GM23338 (cell line): ENCODE measurements at regions not wholly inside any gene's neighbourhood (a gene's known extent, or its start where the extent isn't known, plus 50 kb on each side); places are given as distances from the start of the nearest gene placed in this dataset.

Experiments
- ATAC-seq: fragments of 200-7000 bp; cut with Tn5 transposase; 3 replicates; pipeline ENCODE4 v1.9.1; 2020
- DNase-seq: peaks from one replicate; pipeline ENCODE4 v3.0.0-alpha.2; 2015; ENCODE audit warnings: low spot score
- H2AFZ ChIP-seq: fragments of 200-600 bp; sonication (generic); 2 replicates; pipeline ENCODE4 v1.8.0; 2016; ENCODE audit warnings: antibody characterized with exemption, mild to moderate bottlenecking, moderate library complexity
- H3F3A ChIP-seq: fragments of 200-600 bp; sonication (generic); replicated peaks from 2 replicates; pipeline ENCODE4 v1.8.0; 2017; ENCODE audit warnings: antibody characterized with exemption, mixed run types, low read depth
- H3K27ac ChIP-seq: fragments of 200-600 bp; sonication (generic); 2 replicates; pipeline ENCODE4 v1.6.1; 2016; ENCODE audit warnings: low read depth
- H3K27me3 ChIP-seq: fragments of 200-600 bp; sonication (generic); 2 replicates; pipeline ENCODE4 v1.8.0; 2016; ENCODE audit warnings: mild to moderate bottlenecking, mixed run types, moderate library complexity; ENCODE audit not compliant: insufficient read depth
- H3K36me3 ChIP-seq: fragments of 200-600 bp; sonication (generic); 2 replicates; pipeline ENCODE4 v1.8.0; 2016; ENCODE audit warnings: mild to moderate bottlenecking; ENCODE audit not compliant: insufficient read depth
- H3K4me1 ChIP-seq: fragments of 200-600 bp; sonication (generic); 2 replicates; pipeline ENCODE4 v1.8.0; 2016; ENCODE audit warnings: mild to moderate bottlenecking, moderate library complexity; ENCODE audit not compliant: insufficient read depth
- H3K4me2 ChIP-seq: fragments of 200-600 bp; sonication (generic); 2 replicates; pipeline ENCODE4 v1.7.1; 2017; ENCODE audit warnings: mixed run types
- H3K4me3 ChIP-seq: fragments of 200-600 bp; sonication (generic); 2 replicates; pipeline ENCODE4 v1.6.1; 2016; ENCODE audit warnings: mixed run types
- H3K79me2 ChIP-seq: fragments of 200-600 bp; sonication (generic); replicated peaks from 2 replicates; pipeline ENCODE4 v1.8.0; 2017; ENCODE audit warnings: mild to moderate bottlenecking; ENCODE audit not compliant: insufficient read depth
- H3K9me2 ChIP-seq: fragments of 200-600 bp; sonication (generic); 2 replicates; pipeline ENCODE4 v1.8.0; 2017; ENCODE audit not compliant: insufficient read depth
- H4K20me1 ChIP-seq: fragments of 200-600 bp; sonication (generic); replicated peaks from 2 replicates; pipeline ENCODE4 v1.8.0; 2017; ENCODE audit warnings: mild to moderate bottlenecking; ENCODE audit not compliant: insufficient read depth
- H3K27ac Mint-ChIP-seq: 2 replicates; pipeline ENCODE4 v1.8.0; 2020; ENCODE audit warnings: inconsistent platforms, mild to moderate bottlenecking, moderate library complexity, mixed read lengths
- H3K27me3 Mint-ChIP-seq: 3 replicates; pipeline ENCODE4 v1.8.0; 2022; ENCODE audit warnings: low read depth, mild to moderate bottlenecking, moderate library complexity, mixed read lengths, inconsistent platforms; ENCODE audit not compliant: insufficient read depth, poor library complexity
- H3K36me3 Mint-ChIP-seq: 3 replicates; pipeline ENCODE4 v1.8.0; 2021; ENCODE audit warnings: low read depth, mild to moderate bottlenecking, inconsistent platforms, moderate library complexity, mixed read lengths
- H3K4me1 Mint-ChIP-seq: 3 replicates; pipeline ENCODE4 v1.8.0; 2020; ENCODE audit warnings: mild to moderate bottlenecking, inconsistent platforms, mixed read lengths
- H3K4me3 Mint-ChIP-seq: 3 replicates; pipeline ENCODE4 v1.8.0; 2021; ENCODE audit warnings: moderate library complexity, mild to moderate bottlenecking, inconsistent platforms, mixed read lengths
- H3K9me3 Mint-ChIP-seq: 3 replicates; pipeline ENCODE4 v1.8.0; 2020; ENCODE audit warnings: moderate library complexity, mild to moderate bottlenecking, inconsistent platforms, mixed read lengths
- CREB1 ChIP-seq: fragments of 250-450 bp; sonication (Bioruptor Pico); IDR thresholded peaks from 2 replicates; pipeline ENCODE4 v1.5.0; 2020; ENCODE audit warnings: low read depth, mild to moderate bottlenecking, moderate library complexity
- CTCF ChIP-seq, 2 experiments: fragments of 200-600 bp in 1 of 2; sonication (generic) in 1 of 2; conservative IDR thresholded peaks; 2 replicates each; pipeline versions ENCODE4 v1.5.1 to v1.6.1; 2016 to 2017; ENCODE audit warnings: antibody characterized with exemption in 2 of 2, low read depth in 2 of 2, mild to moderate bottlenecking in 2 of 2, moderate library complexity in 1 of 2
- ETS1 ChIP-seq: IDR thresholded peaks from 2 replicates; pipeline ENCODE4 v1.6.1; 2016; ENCODE audit warnings: antibody characterized with exemption
- EZH2phosphoT487 ChIP-seq: fragments of 200-600 bp; sonication (generic); IDR thresholded peaks from one replicate; pipeline ENCODE4 v1.8.1; 2018; ENCODE audit warnings: antibody characterized with exemption; ENCODE audit not compliant: unreplicated experiment
- POLR2AphosphoS5 ChIP-seq: IDR thresholded peaks from 2 replicates; pipeline ENCODE4 v1.6.1; 2016; ENCODE audit warnings: antibody characterized with exemption, low read depth
- REST ChIP-seq: IDR thresholded peaks from one replicate; pipeline ENCODE4 v1.6.1; 2018; ENCODE audit warnings: antibody characterized with exemption; ENCODE audit not compliant: unreplicated experiment
- STAT1 ChIP-seq: IDR thresholded peaks from one replicate; pipeline ENCODE4 v1.6.1; 2016; ENCODE audit warnings: antibody characterized with exemption; ENCODE audit not compliant: unreplicated experiment
- ZNF114 ChIP-seq: fragments of 250-450 bp; sonication (Bioruptor Pico); IDR thresholded peaks from 2 replicates; pipeline ENCODE4 v1.5.0; 2020; ENCODE audit warnings: mild to moderate bottlenecking, moderate library complexity
- ZNF331 ChIP-seq: fragments of 250-450 bp; sonication (Bioruptor Pico); IDR thresholded peaks from 2 replicates; pipeline ENCODE4 v1.5.0; 2020; ENCODE audit warnings: low read depth, mild to moderate bottlenecking, moderate library complexity

- Histone ChIP-seq H3K79me2 (no peaks in the 10 kb centered on the region), H3K27ac (no peak overlapping the region), H3K9me2 (peaks cover 5% of the 10 kb centered on the region; the same call in 1 of the 2 replicates), H3K36me3 (no peaks in the 10 kb centered on the region), H3F3A (no peaks in the 10 kb centered on the region), H3K4me2 (no peak overlapping the region), H3K27me3 (no peaks in the 10 kb centered on the region), H3K4me3 (no peak overlapping the region), H3K4me1 (peaks cover 8% of the 10 kb centered on the region), H4K20me1 (no peaks in the 10 kb centered on the region), H2AFZ (0 out of 2 replicates have a peak overlapping the region, but pooled peaks have one; percentile 18)
- Mint-ChIP-seq H3K36me3 (no peaks in the 10 kb centered on the region), H3K9me3 (no peaks in the 10 kb centered on the region), H3K27ac (no peak overlapping the region), H3K27me3 (peaks cover 5% of the 10 kb centered on the region), H3K4me3 (no peak overlapping the region), H3K4me1 (peaks cover 9% of the 10 kb centered on the region)
- TF ChIP-seq REST (no peak), ETS1 (no peak), ZNF114 (no peak), POLR2AphosphoS5 (no peak)
- ATAC-seq (no peak), DNase-seq (no peak)
Measured at GRCh38 chr22:19599004-19599403, 74.8 kb upstream of the CLDN5 start.

GRCh38 chr22:19599626-19600243, 75.5 kb upstream of the CLDN5 start:
- H3K36me3 ChIP-seq: no peaks in the 10 kb centered on the region
- no peaks in the 10 kb centered on the region for H4K20me1 ChIP-seq
- Mint-ChIP-seq H3K4me3 (no peak overlapping the region), H3K27me3 (peaks cover 5% of the 10 kb centered on the region), H3K9me3 (no peaks in the 10 kb centered on the region), H3K27ac (no peak overlapping the region), H3K36me3 (no peaks in the 10 kb centered on the region), H3K4me1 (peaks cover 9% of the 10 kb centered on the region)
- DNase-seq (no peak), ATAC-seq (no peak)
- no peak overlapping the region for H3K27ac ChIP-seq
- no peak overlapping the region for H3K4me3 ChIP-seq
- peaks cover 5% of the 10 kb centered on the region; the same call in 1 of the 2 replicates for H3K9me2 ChIP-seq
- H3K4me2 ChIP-seq: no peak overlapping the region
- H2AFZ ChIP-seq: no peak overlapping the region
- H3K4me1 ChIP-seq: peaks cover 8% of the 10 kb centered on the region
- H3K27me3 ChIP-seq: no peaks in the 10 kb centered on the region
- no peaks in the 10 kb centered on the region for H3F3A ChIP-seq
- H3K79me2 ChIP-seq: no peaks in the 10 kb centered on the region
- no peak for TF ChIP-seq EZH2phosphoT487
- TF ChIP-seq STAT1: no peak
- TF ChIP-seq ZNF114: no peak
- no peak for TF ChIP-seq ZNF331 (CRISPR knock-in tag)
- TF ChIP-seq ETS1: no peak
- no peak for TF ChIP-seq CTCF (conservative IDR thresholded peaks at IDR 0.05; ENCODE audit: low read depth in 2 of 2)
- TF ChIP-seq POLR2AphosphoS5: no peak
- no peak for TF ChIP-seq CREB1
- TF ChIP-seq REST: no peak
